ENCODE measurements at regions not wholly inside any gene's neighbourhood (a gene's known extent, or its start where the extent isn't known, plus 50 kb on each side); places are given as distances from the start of the nearest gene placed in this dataset.

DNA sequence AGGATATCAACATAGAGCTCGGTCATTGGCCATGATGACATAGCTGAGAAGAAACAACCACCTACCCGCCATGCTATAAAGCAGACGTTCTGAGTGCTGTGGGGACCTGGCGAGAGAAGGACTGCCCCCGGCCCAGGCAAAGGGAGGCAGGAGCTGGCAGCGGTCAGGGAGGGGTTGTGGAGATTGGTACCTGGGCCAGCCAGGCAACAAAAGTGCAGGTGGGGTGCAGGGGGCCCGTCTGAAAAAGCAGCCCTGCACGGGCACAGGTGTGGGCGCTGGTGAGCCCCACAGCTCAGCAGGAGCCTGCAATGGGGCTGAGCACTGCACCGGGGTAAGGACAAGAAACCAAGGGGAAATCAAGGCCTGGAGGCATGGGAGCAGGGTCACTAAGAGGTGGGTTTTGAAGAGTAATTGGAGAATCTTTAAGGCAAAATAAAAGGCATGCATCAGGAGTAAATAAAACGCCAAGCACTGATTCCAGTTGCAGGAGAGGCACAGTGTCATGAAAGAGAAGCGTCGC, 464.0 kb downstream of the EIPR1 start:
- TF ChIP-seq, protein P1, sequence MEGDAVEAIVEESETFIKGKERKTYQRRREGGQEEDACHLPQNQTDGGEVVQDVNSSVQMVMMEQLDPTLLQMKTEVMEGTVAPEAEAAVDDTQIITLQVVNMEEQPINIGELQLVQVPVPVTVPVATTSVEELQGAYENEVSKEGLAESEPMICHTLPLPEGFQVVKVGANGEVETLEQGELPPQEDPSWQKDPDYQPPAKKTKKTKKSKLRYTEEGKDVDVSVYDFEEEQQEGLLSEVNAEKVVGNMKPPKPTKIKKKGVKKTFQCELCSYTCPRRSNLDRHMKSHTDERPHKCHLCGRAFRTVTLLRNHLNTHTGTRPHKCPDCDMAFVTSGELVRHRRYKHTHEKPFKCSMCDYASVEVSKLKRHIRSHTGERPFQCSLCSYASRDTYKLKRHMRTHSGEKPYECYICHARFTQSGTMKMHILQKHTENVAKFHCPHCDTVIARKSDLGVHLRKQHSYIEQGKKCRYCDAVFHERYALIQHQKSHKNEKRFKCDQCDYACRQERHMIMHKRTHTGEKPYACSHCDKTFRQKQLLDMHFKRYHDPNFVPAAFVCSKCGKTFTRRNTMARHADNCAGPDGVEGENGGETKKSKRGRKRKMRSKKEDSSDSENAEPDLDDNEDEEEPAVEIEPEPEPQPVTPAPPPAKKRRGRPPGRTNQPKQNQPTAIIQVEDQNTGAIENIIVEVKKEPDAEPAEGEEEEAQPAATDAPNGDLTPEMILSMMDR (IDR thresholded peaks at IDR 0.05; ENCODE audit: low read length): no peak
- TF ChIP-seq EZH2 (IDR thresholded peaks at IDR 0.05; ENCODE audit: borderline replicate concordance, low read length): no peak
